Duodenal mucosa (tissue), 2 donors: ENCODE measurements at regions not wholly inside any gene's neighbourhood (a gene's known extent, or its start where the extent isn't known, plus 50 kb on each side); places are given as distances from the start of the nearest gene placed in this dataset.
"Not testable (repeated sequence)": the region's sequence is repeated elsewhere in the genome, so short reads cannot be mapped to it uniquely, and the experiment has no call there.

Experiments
- H3K27ac ChIP-seq: one replicate; pipeline ENCODE4 v1.7.0; 2013; ENCODE audit warnings: low read depth, low read length
- H3K27me3 ChIP-seq, 2 donors: one replicate each; pipeline ENCODE4 v1.7.0; 2013; ENCODE audit warnings: low read length in 2 of 2, control low read depth in 1 of 2; ENCODE audit not compliant: insufficient read depth in 2 of 2, control insufficient read depth in 1 of 2
- H3K36me3 ChIP-seq, 2 donors: one replicate each; pipeline ENCODE4 v1.7.0; 2013; ENCODE audit warnings: low read length in 2 of 2, control low read depth in 1 of 2; ENCODE audit not compliant: insufficient read depth in 2 of 2, control insufficient read depth in 1 of 2
- H3K4me1 ChIP-seq, 2 donors: one replicate each; pipeline ENCODE4 v1.7.0; 2013; ENCODE audit warnings: low read length in 2 of 2, control low read depth in 1 of 2; ENCODE audit not compliant: insufficient read depth in 2 of 2, control insufficient read depth in 1 of 2
- H3K4me3 ChIP-seq, 2 donors: one replicate each; pipeline ENCODE4 v1.7.0; 2013; ENCODE audit warnings: low read length in 2 of 2, low read depth in 1 of 2
- H3K9ac ChIP-seq, 2 donors: one replicate each; pipeline ENCODE4 v1.7.0; 2013; ENCODE audit warnings: low read length in 2 of 2, low read depth in 1 of 2
- H3K9me3 ChIP-seq, 2 donors: one replicate each; pipeline ENCODE4 v1.7.0; 2013; ENCODE audit warnings: low read length in 2 of 2, control low read depth in 1 of 2; ENCODE audit not compliant: control insufficient read depth in 1 of 2

DNA sequence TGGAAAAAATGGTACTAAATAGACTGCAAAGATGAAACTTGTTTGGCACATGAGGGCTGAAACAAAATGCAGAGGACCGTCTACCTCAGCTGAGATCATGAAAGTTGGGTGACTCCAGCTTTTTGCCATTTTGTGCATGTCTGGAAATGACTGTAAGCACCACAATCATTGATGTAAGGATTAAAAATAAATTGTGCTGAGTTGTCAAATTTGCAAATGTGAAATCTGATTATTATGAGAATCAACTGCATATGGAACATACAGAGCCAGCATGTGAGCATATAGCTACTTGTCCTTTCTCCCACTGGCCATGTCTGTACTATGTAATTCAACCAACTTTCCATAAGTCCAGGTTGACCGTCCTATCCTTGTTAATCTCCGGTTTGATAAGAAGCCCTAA is 736.9 kb upstream of the PRMT6 start:
- H3K27me3 ChIP-seq = no peaks in the 10 kb centered on the region
- no peak overlapping the region for H3K27ac ChIP-seq
- no peaks in the 10 kb centered on the region for H3K4me1 ChIP-seq
- no peaks in the 10 kb centered on the region for H3K36me3 ChIP-seq
- H3K9ac ChIP-seq = no peak overlapping the region
- H3K9me3 ChIP-seq = peaks cover 0 to 5% of the 10 kb centered on the region in 2 donors
- no peak overlapping the region for H3K4me3 ChIP-seq

- H3K36me3 ChIP-seq = no peaks in the 10 kb centered on the region
- no peak overlapping the region for H3K4me3 ChIP-seq
- no peak overlapping the region for H3K9ac ChIP-seq
- H3K27ac ChIP-seq = no peak overlapping the region
- H3K27me3 ChIP-seq = no peaks in the 10 kb centered on the region
- peaks cover 2 to 6% of the 10 kb centered on the region in 2 donors for H3K9me3 ChIP-seq
- H3K4me1 ChIP-seq = no peaks in the 10 kb centered on the region
Measured at GRCh38 chr1:106325600-106325999, 730.9 kb upstream of the PRMT6 start.

- H3K4me3 ChIP-seq = no peak overlapping the region
- H3K9me3 ChIP-seq = peaks cover 6 to 7% of the 10 kb centered on the region in 2 donors
- H3K9ac ChIP-seq = no peak overlapping the region
- H3K36me3 ChIP-seq = no peaks in the 10 kb centered on the region
- H3K27ac ChIP-seq = no peak overlapping the region
- H3K4me1 ChIP-seq = no peaks in the 10 kb centered on the region
- H3K27me3 ChIP-seq = no peaks in the 10 kb centered on the region
Measured at GRCh38 chr1:106344494-106344893, 712.0 kb upstream of the PRMT6 start.

DNA sequence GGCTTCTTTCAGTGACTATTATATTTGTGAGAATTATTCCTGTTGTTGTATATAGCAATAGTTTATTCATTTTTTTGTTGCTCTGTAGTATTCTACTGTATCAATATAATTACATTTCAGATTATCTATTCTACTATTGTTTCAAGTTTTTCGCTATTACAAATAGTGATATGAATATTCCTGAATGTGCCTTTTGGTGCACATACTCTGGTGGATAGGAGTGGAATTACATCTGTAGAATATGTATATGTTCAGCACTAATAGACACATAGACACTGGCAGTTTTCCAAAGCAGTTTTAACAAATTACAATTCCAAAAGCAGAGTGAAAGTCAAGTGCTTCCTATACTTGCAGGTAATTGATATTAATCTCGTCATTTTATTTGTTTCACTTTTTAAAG is 696.2 kb upstream of the PRMT6 start:
- Histone ChIP-seq H3K9me3 (peaks cover 6 to 9% of the 10 kb centered on the region in 2 donors), H3K4me3 (no peak overlapping the region), H3K36me3 (no peaks in the 10 kb centered on the region), H3K27ac (no peak overlapping the region), H3K4me1 (no peaks in the 10 kb centered on the region), H3K27me3 (no peaks in the 10 kb centered on the region), H3K9ac (no peak overlapping the region)

DNA sequence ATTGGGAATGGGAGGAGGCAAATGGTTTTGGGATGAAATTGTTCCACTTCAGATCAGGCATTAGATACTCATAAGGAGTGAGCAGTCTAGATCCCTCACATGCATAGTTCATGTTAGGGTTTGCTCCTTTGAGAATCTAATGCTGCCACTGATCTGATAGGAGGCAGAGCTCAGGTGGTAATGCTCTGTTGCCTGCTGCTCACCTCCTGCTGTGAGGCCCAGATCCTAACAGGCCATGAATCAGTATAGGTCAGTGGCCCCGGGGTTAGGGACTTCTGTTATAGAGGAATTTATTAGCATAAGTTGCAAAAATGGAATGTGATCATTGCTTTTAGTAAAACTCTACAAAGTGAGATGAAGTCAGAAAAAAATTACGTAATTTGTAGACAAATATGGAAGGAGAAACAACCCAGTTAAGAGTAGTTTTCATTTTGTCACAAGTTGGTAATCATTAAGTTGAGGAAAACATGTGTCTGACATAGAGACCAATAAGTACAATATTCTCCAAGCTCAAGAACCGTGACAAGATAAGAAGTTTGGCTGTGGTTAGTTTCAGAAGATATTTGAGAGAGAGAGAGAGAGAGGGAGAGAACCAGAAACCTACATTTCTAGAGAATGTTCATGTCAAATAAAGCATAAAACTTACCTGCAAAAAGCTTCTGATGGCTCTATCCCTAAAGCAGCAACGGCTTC is 689.7 kb upstream of the PRMT6 start:
- Histone ChIP-seq H3K9ac (no peak overlapping the region), H3K4me3 (no peak overlapping the region), H3K36me3 (no peaks in the 10 kb centered on the region), H3K27ac (no peak overlapping the region), H3K9me3 (no peaks in the 10 kb centered on the region), H3K27me3 (no peaks in the 10 kb centered on the region), H3K4me1 (no peaks in the 10 kb centered on the region)

GRCh38 chr1:106378261-106378660 is 678.2 kb upstream of the PRMT6 start:
- Histone ChIP-seq H3K9me3 (no peaks in the 10 kb centered on the region), H3K9ac (no peak overlapping the region), H3K4me3 (no peak overlapping the region), H3K27ac (no peak overlapping the region), H3K27me3 (no peaks in the 10 kb centered on the region), H3K36me3 (no peaks in the 10 kb centered on the region), H3K4me1 (no peaks in the 10 kb centered on the region)

DNA sequence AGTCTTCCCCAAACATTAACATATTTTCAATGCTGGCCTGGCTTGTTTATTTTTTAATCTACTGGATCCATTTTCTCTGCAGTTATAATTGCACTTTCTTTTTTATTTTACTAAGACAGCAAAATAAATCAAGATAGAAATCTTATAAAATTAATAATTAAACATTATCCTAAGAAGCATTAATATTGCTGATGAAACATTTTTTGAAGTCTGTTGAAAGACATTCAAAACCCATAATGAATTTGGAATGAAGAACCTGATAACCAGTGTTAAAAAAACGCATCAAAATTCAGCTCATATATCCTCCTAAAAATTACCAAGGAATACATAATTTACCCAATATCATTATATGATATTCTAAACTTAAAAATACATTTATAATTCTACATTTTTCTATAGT is 675.7 kb upstream of the PRMT6 start:
- Histone ChIP-seq H3K27me3 (no peaks in the 10 kb centered on the region), H3K27ac (no peak overlapping the region), H3K9me3 (peaks cover 0 to 7% of the 10 kb centered on the region in 2 donors), H3K4me1 (no peaks in the 10 kb centered on the region), H3K4me3 (no peak overlapping the region), H3K36me3 (no peaks in the 10 kb centered on the region), H3K9ac (no peak overlapping the region)

GRCh38 chr1:106389160-106389559 is 667.3 kb upstream of the PRMT6 start:
- not testable (repeated sequence) for H3K36me3 ChIP-seq, H3K27me3 ChIP-seq, H3K9me3 ChIP-seq, H3K4me3 ChIP-seq, H3K4me1 ChIP-seq, H3K27ac ChIP-seq, H3K9ac ChIP-seq

DNA sequence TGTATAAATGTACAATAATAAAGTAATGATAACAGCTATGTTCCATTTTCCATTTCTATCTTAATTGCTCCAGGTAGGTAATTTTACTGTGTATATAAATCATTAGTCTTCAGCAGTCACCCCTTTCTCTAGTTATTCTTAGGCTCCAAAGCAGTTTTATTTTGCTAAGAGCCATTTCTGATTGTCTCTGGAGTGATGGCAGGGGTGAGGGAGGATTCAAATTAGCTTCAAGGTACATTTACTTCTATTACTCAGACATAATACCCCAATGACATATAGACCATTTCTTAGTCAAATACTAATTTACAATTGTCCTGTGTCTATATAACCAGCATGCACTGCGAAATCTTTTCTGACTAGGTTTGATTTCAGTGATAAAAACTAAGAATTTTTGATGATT is 663.4 kb upstream of the PRMT6 start:
- H3K36me3 ChIP-seq = no peaks in the 10 kb centered on the region
- H3K4me3 ChIP-seq = no peak overlapping the region
- H3K4me1 ChIP-seq = no peaks in the 10 kb centered on the region
- no peak overlapping the region for H3K9ac ChIP-seq
- no peak overlapping the region for H3K27ac ChIP-seq
- no peaks in the 10 kb centered on the region for H3K9me3 ChIP-seq
- H3K27me3 ChIP-seq = no peaks in the 10 kb centered on the region

GRCh38 chr1:106396020-106396419 is 660.5 kb upstream of the PRMT6 start:
- Histone ChIP-seq H3K4me1 (no peaks in the 10 kb centered on the region), H3K36me3 (no peaks in the 10 kb centered on the region), H3K27me3 (no peaks in the 10 kb centered on the region), H3K27ac (no peak overlapping the region), H3K4me3 (no peak overlapping the region), H3K9me3 (peaks cover 0 to 4% of the 10 kb centered on the region in 2 donors), H3K9ac (no peak overlapping the region)

DNA sequence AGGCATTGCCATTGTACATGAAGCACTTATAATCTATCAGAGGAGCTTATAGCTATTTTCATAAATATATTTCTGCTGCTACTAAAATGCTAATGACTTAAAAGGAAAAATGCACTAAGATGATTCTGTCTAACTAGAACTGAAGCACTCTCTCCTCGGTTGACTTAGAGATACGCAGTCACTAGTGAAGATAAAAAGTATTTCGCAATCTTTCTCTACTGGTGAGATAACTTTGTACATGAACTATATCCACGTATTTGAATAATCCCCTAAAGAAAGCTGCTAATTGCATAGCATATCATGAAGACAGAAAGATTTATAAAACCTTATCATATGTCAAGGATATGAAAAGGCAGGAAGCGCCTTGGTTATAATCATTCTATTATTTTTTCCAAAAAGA is 658.1 kb upstream of the PRMT6 start:
- no peak overlapping the region for H3K27ac ChIP-seq
- H3K4me3 ChIP-seq = no peak overlapping the region
- H3K9ac ChIP-seq = no peak overlapping the region
- no peaks in the 10 kb centered on the region for H3K36me3 ChIP-seq
- no peaks in the 10 kb centered on the region for H3K4me1 ChIP-seq
- peaks cover 0 to 4% of the 10 kb centered on the region in 2 donors for H3K9me3 ChIP-seq
- H3K27me3 ChIP-seq = no peaks in the 10 kb centered on the region
